Progenitor cell of endocrine pancreas (in vitro differentiated cells): ENCODE measurements at regions not wholly inside any gene's neighbourhood (a gene's known extent, or its start where the extent isn't known, plus 50 kb on each side); places are given as distances from the start of the nearest gene placed in this dataset.

ENCODE experiments used
- DNase-seq: peaks from one replicate; pipeline ENCODE4 v3.0.0; 2021; ENCODE audit warnings: low spot score; ENCODE audit not compliant: unreplicated experiment
- H3K27ac Mint-ChIP-seq: 2 replicates; pipeline ENCODE4 v1.8.0; 2021; ENCODE audit warnings: mild to moderate bottlenecking, moderate library complexity, mixed read lengths
- H3K27me3 Mint-ChIP-seq: 2 replicates; pipeline ENCODE4 v1.8.0; 2021; ENCODE audit warnings: mixed read lengths
- H3K36me3 Mint-ChIP-seq: 2 replicates; pipeline ENCODE4 v1.8.0; 2022; ENCODE audit warnings: mixed read lengths; ENCODE audit not compliant: insufficient read depth
- H3K4me1 Mint-ChIP-seq: 2 replicates; pipeline ENCODE4 v1.8.0; 2021; ENCODE audit warnings: low read depth, mixed read lengths
- H3K4me3 Mint-ChIP-seq: 2 replicates; pipeline ENCODE4 v1.8.0; 2021; ENCODE audit warnings: low read depth, mild to moderate bottlenecking, moderate library complexity, mixed read lengths
- H3K9me3 Mint-ChIP-seq: 2 replicates; pipeline ENCODE4 v1.8.0; 2021; ENCODE audit warnings: low read depth, mixed read lengths
- TF ChIP-seq, protein P1 (sequence below): fragments of 200-600 bp; sonication (generic); IDR thresholded peaks from one replicate; pipeline ENCODE4 v1.5.0; 2021; ENCODE audit warnings: antibody characterized with exemption, mild to moderate bottlenecking; ENCODE audit not compliant: unreplicated experiment

DNA sequence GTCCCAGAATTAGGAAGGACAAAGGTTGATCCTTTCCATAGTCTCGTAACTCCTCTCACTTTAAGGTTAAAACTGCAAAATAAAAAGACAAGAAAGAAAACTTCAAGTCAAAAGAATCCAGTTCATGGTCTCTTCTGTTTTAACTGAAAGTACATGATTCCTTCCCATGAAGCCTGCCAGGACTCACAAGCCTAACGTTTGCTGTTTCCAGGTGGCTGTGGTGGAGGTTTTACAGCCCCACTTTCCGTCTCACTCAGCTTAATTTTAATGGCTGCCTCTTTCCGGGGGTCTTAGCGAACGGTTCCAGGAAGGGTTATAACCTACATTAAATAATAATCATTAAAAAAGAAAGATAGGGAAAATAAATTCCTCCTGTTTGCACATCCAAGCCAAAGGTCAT is 136.8 kb upstream of the SPAG17 start:
- H3K36me3 Mint-ChIP-seq = peaks cover 2% of the 10 kb centered on the region
- H3K27ac Mint-ChIP-seq = no peak overlapping the region
- TF ChIP-seq, protein P1, sequence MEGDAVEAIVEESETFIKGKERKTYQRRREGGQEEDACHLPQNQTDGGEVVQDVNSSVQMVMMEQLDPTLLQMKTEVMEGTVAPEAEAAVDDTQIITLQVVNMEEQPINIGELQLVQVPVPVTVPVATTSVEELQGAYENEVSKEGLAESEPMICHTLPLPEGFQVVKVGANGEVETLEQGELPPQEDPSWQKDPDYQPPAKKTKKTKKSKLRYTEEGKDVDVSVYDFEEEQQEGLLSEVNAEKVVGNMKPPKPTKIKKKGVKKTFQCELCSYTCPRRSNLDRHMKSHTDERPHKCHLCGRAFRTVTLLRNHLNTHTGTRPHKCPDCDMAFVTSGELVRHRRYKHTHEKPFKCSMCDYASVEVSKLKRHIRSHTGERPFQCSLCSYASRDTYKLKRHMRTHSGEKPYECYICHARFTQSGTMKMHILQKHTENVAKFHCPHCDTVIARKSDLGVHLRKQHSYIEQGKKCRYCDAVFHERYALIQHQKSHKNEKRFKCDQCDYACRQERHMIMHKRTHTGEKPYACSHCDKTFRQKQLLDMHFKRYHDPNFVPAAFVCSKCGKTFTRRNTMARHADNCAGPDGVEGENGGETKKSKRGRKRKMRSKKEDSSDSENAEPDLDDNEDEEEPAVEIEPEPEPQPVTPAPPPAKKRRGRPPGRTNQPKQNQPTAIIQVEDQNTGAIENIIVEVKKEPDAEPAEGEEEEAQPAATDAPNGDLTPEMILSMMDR = no peak
- DNase-seq = no peak
- peaks cover 7% of the 10 kb centered on the region for H3K9me3 Mint-ChIP-seq
- H3K4me3 Mint-ChIP-seq = no peak overlapping the region
- peaks cover 17% of the 10 kb centered on the region for H3K4me1 Mint-ChIP-seq
- peaks cover 24% of the 10 kb centered on the region for H3K27me3 Mint-ChIP-seq

DNA sequence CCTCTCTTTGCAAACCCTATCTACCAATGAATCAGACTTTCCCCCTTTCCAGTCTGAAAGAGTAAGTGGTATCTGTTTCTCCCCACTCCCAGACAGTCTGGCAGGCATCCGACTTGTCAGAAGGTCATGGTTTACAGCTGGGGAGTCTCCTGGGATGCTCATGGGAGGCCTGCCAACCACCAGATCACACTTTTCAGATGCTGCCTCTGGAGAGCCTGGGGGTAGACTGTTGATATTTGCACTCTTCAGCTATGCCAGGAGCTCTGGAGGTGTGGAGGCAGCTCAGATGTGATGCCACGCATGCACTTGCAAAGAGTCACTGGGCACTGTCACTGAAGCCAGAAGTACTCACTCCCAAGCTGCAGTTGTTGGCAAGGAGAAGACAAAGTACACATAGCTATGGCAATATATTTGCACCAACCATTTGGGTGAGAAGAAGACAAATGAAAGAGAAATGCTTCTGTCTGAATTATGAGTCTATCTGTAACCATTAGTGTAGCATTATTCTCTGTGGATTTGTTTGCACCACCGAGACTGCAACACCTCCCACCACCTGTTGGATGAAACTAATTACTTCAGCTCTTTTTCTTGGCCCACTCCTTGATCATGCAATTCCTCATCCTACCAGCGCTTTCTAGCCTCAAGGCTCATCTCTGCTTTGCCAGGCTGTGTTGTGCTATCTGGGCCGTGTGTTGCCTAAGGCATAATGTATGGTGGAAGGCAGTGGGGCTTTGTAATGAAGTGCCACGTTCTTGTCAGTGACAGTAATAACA is 133.0 kb upstream of the SPAG17 start:
- no peak overlapping the region for H3K27ac Mint-ChIP-seq
- H3K4me3 Mint-ChIP-seq = no peak overlapping the region
- peaks cover 4% of the 10 kb centered on the region for H3K27me3 Mint-ChIP-seq
- DNase-seq = no peak
- no peaks in the 10 kb centered on the region for H3K36me3 Mint-ChIP-seq
- peaks cover 12% of the 10 kb centered on the region for H3K4me1 Mint-ChIP-seq
- TF ChIP-seq, protein P1 = no peak
- no peaks in the 10 kb centered on the region for H3K9me3 Mint-ChIP-seq

DNA sequence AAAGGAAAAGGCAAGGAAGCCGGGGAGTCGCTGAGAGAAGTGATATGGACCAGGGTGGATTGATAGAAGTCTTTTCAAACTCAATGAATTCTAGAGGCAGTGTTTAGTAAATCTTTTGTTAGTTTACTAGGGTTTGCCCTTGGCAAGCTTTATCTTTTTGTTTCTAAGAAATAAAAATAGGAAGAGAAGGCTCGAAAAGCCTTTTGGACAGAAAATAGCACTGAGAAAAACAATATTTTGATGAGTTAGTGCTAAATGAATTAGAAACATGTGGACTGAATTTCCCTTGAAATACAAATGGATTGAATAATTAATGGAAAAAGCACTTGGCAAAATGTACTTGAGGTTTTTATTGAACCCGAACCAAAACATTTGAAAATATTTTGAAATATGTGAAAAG is 121.8 kb upstream of the SPAG17 start:
- TF ChIP-seq, protein P1 = no peak
- DNase-seq = no peak
- H3K27ac Mint-ChIP-seq = no peak overlapping the region
- H3K4me3 Mint-ChIP-seq = no peak overlapping the region
- peaks cover 19% of the 10 kb centered on the region for H3K4me1 Mint-ChIP-seq
- no peaks in the 10 kb centered on the region for H3K9me3 Mint-ChIP-seq
- peaks cover 6% of the 10 kb centered on the region for H3K27me3 Mint-ChIP-seq
- H3K36me3 Mint-ChIP-seq = no peaks in the 10 kb centered on the region

DNA sequence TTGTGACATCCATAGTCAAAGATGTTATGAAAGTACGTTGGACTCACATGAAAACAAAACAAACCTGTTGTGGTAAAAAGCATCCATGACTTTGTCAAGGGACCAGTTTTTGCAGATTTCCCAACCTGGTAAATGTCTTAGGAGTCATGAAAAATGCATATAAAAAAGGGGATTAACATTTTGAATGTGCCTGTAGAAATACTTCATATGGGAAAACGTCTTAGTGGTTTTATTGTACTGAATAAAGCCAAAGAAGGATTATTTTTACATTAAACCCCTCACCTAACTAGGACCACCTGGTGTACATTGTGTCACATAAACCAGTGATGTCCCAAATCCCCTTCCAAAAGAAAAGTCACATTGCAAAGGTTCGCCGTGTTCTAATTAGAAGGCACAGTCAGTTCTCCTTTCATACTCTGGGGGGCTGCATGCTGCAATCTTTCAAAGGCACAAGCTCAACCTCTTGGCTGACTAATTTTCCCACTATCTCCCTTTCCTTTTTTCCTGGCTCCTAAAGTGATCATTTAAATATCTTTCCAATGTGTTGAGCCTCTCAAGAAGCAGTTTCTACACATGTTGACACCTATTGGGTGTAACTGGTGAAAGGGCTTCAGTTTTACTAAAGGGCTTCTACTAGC is 119.8 kb upstream of the SPAG17 start:
- H3K27ac Mint-ChIP-seq = no peak overlapping the region
- no peak overlapping the region for H3K4me3 Mint-ChIP-seq
- TF ChIP-seq, protein P1 = peak; percentile 52
- no peaks in the 10 kb centered on the region for H3K27me3 Mint-ChIP-seq
- H3K4me1 Mint-ChIP-seq = peaks cover 29% of the 10 kb centered on the region
- no peak for DNase-seq
- H3K9me3 Mint-ChIP-seq = no peaks in the 10 kb centered on the region
- H3K36me3 Mint-ChIP-seq = no peaks in the 10 kb centered on the region

DNA sequence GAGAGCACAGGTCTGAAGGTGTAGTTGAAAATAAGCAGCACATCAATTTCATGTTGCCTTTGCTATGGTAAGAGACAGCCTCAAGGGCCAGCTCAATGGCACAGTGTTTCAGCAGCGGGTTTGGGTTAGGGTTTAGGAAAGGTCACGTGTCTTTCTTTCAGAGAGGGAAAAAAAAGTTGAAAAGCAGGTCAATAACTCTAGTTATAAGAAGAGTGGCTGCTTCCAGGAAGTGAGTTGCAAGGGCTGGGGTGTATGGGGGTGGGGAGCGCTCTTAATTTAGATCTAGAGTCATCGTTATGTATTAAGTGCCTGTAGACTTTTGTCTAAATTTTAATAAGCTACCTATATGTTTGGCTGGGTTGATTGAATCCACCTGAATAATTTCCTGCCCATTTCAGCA is 118.5 kb upstream of the SPAG17 start:
- H3K4me3 Mint-ChIP-seq = no peak overlapping the region
- H3K27ac Mint-ChIP-seq = peak overlapping the region; percentile 6

More for the DNA sequence above, 118.5 kb upstream of the SPAG17 start:
- no peaks in the 10 kb centered on the region for H3K27me3 Mint-ChIP-seq
- no peaks in the 10 kb centered on the region for H3K36me3 Mint-ChIP-seq
- peaks cover 29% of the 10 kb centered on the region for H3K4me1 Mint-ChIP-seq
- no peaks in the 10 kb centered on the region for H3K9me3 Mint-ChIP-seq
- DNase-seq = no peak
- TF ChIP-seq, protein P1 = no peak
